ENCODE measurements at regions not wholly inside any gene's neighbourhood (a gene's known extent, or its start where the extent isn't known, plus 50 kb on each side); places are given as distances from the start of the nearest gene placed in this dataset.
A peak's percentile ranks its signal among the peaks of the same experiment; 100 is the strongest.

- Histone ChIP-seq H3K9me3 (ENCODE audit: control insufficient read depth in 4 of 4, insufficient read depth in 3 of 4, low read length in 3 of 4) (no peaks in the 10 kb centered on the region), H3K27me3 (ENCODE audit: control insufficient read depth in 3 of 3, insufficient read depth in 3 of 3, low read length in 2 of 3) (no peaks in the 10 kb centered on the region), H3K4me1 (ENCODE audit: control insufficient read depth in 5 of 5, insufficient read depth in 5 of 5, low read length in 5 of 5) (peaks cover 0 to 26% (median 0%) of the 10 kb centered on the region in 5 donors), H3K9ac (ENCODE audit: insufficient read depth in 1 of 2, low read length in 2 of 2) (no peak overlapping the region), H3K27ac (ENCODE audit: low read depth in 1 of 2, low read length in 1 of 2) (no peak overlapping the region), H3K4me3 (no peak overlapping the region), H3K36me3 (ENCODE audit: control insufficient read depth in 4 of 4, insufficient read depth in 4 of 4, low read length in 4 of 4) (no peaks in the 10 kb centered on the region)
- 38 to 42% methylated on average over 4 of the region's 4 CpGs for WGBS, 2 donors
- no peak for TF ChIP-seq CTCF (IDR thresholded peaks at IDR 0.05; ENCODE audit: control extremely low read depth, extremely low read depth)
- DNase-seq (peak; percentile 23 to 70 (median 53)), ATAC-seq (ENCODE audit: insufficient read depth, low FRiP score) (no peak)
Observed at GRCh38 chr3:73966733-73967132, 342.0 kb upstream of the PDZRN3 start.

GRCh38 chr3:73964818-73965217 is 340.1 kb upstream of the PDZRN3 start:
- 85 to 93% methylated on average over 1 of the region's 1 CpG for WGBS, 2 donors
- ATAC-seq (ENCODE audit: insufficient read depth, low FRiP score) = no peak
- Histone ChIP-seq H3K36me3 (ENCODE audit: control insufficient read depth in 4 of 4, insufficient read depth in 4 of 4, low read length in 4 of 4) (no peaks in the 10 kb centered on the region), H3K4me3 (no peak overlapping the region), H3K9me3 (ENCODE audit: control insufficient read depth in 4 of 4, insufficient read depth in 3 of 4, low read length in 3 of 4) (no peaks in the 10 kb centered on the region), H3K27me3 (ENCODE audit: control insufficient read depth in 3 of 3, insufficient read depth in 3 of 3, low read length in 2 of 3) (no peaks in the 10 kb centered on the region), H3K9ac (ENCODE audit: insufficient read depth in 1 of 2, low read length in 2 of 2) (no peak overlapping the region), H3K27ac (ENCODE audit: low read depth in 1 of 2, low read length in 1 of 2) (no peak overlapping the region), H3K4me1 (ENCODE audit: control insufficient read depth in 5 of 5, insufficient read depth in 5 of 5, low read length in 5 of 5) (peaks cover 0 to 18% (median 0%) of the 10 kb centered on the region in 5 donors)
- TF ChIP-seq CTCF (IDR thresholded peaks at IDR 0.05; ENCODE audit: control extremely low read depth, extremely low read depth) = no peak
- peak in 2 of 3 donors; percentile 52 to 53 for DNase-seq

- Histone ChIP-seq H3K36me3 (ENCODE audit: control insufficient read depth in 4 of 4, insufficient read depth in 4 of 4, low read length in 4 of 4) (no peaks in the 10 kb centered on the region), H3K9ac (ENCODE audit: insufficient read depth in 1 of 2, low read length in 2 of 2) (no peak overlapping the region), H3K4me3 (no peak overlapping the region), H3K27me3 (ENCODE audit: control insufficient read depth in 3 of 3, insufficient read depth in 3 of 3, low read length in 2 of 3) (no peaks in the 10 kb centered on the region), H3K4me1 (ENCODE audit: control insufficient read depth in 5 of 5, insufficient read depth in 5 of 5, low read length in 5 of 5) (peaks cover 0 to 9% (median 3%) of the 10 kb centered on the region in 5 donors), H3K9me3 (ENCODE audit: control insufficient read depth in 4 of 4, insufficient read depth in 3 of 4, low read length in 3 of 4) (no peaks in the 10 kb centered on the region), H3K27ac (ENCODE audit: low read depth in 1 of 2, low read length in 1 of 2) (no peak overlapping the region)
- no peak for TF ChIP-seq CTCF (IDR thresholded peaks at IDR 0.05; ENCODE audit: control extremely low read depth, extremely low read depth)
- DNase-seq (no peak), ATAC-seq (ENCODE audit: insufficient read depth, low FRiP score) (no peak)
- 73 to 88% methylated on average over 2 of the region's 2 CpGs for WGBS, 2 donors
Observed at GRCh38 chr3:73955494-73956070, 330.8 kb upstream of the PDZRN3 start.

- Histone ChIP-seq H3K4me1 (ENCODE audit: control insufficient read depth in 5 of 5, insufficient read depth in 5 of 5, low read length in 5 of 5) (peaks cover 0 to 13% (median 3%) of the 10 kb centered on the region in 5 donors), H3K36me3 (ENCODE audit: control insufficient read depth in 4 of 4, insufficient read depth in 4 of 4, low read length in 4 of 4) (no peaks in the 10 kb centered on the region), H3K9me3 (ENCODE audit: control insufficient read depth in 4 of 4, insufficient read depth in 3 of 4, low read length in 3 of 4) (no peaks in the 10 kb centered on the region), H3K27me3 (ENCODE audit: control insufficient read depth in 3 of 3, insufficient read depth in 3 of 3, low read length in 2 of 3) (no peaks in the 10 kb centered on the region), H3K9ac (ENCODE audit: insufficient read depth in 1 of 2, low read length in 2 of 2) (no peak overlapping the region), H3K4me3 (no peak overlapping the region), H3K27ac (ENCODE audit: low read depth in 1 of 2, low read length in 1 of 2) (no peak overlapping the region)
- 50 to 55% methylated on average over 1 of the region's 1 CpG for WGBS, 2 donors
- DNase-seq (no peak), ATAC-seq (ENCODE audit: insufficient read depth, low FRiP score) (no peak)
- no peak for TF ChIP-seq CTCF (IDR thresholded peaks at IDR 0.05; ENCODE audit: control extremely low read depth, extremely low read depth)
Observed at GRCh38 chr3:73954506-73954905, 329.8 kb upstream of the PDZRN3 start.

Data from lung (tissue), 11 donors.